ENCODE measurements at regions not wholly inside any gene's neighbourhood (a gene's known extent, or its start where the extent isn't known, plus 50 kb on each side); places are given as distances from the start of the nearest gene placed in this dataset.

GRCh38 chr3:147129665-147130064 lies 276.7 kb downstream of the ZIC4 start:
- no peak overlapping the region for H3K14ac ChIP-seq (replicated peaks; ENCODE audit: low read depth, low read length)
- no peak overlapping the region for H3K27ac ChIP-seq (ENCODE audit: insufficient read depth, low read length)
- H4K91ac ChIP-seq (ENCODE audit: insufficient read depth, low read depth, low read length): no peak overlapping the region
- H3K18ac ChIP-seq (ENCODE audit: low read depth, low read length): no peak overlapping the region
- no peak overlapping the region for H3K4me2 ChIP-seq (ENCODE audit: low read depth, low read length)
- DNase-seq (no peak), ATAC-seq (ENCODE audit: low read depth) (no peak)
- no peak overlapping the region for H2BK20ac ChIP-seq (ENCODE audit: low read depth, low read length)
- H4K20me1 ChIP-seq (ENCODE audit: insufficient read depth, low read length): no peaks in the 10 kb centered on the region
- H2AK5ac ChIP-seq (ENCODE audit: low read depth, low read length): no peak overlapping the region
- TF ChIP-seq FOS (IDR thresholded peaks at IDR 0.05; ENCODE audit: low read depth, low read length): no peak
- TF ChIP-seq POLR2A (IDR thresholded peaks at IDR 0.05; ENCODE audit: low read depth, low read length): no peak
- TF ChIP-seq NFE2L2 (IDR thresholded peaks at IDR 0.05; ENCODE audit: low read depth, low read length): no peak
- no peak for TF ChIP-seq CHD1 (IDR thresholded peaks at IDR 0.05; ENCODE audit: low read depth, low read length)
- TF ChIP-seq, protein P1, sequence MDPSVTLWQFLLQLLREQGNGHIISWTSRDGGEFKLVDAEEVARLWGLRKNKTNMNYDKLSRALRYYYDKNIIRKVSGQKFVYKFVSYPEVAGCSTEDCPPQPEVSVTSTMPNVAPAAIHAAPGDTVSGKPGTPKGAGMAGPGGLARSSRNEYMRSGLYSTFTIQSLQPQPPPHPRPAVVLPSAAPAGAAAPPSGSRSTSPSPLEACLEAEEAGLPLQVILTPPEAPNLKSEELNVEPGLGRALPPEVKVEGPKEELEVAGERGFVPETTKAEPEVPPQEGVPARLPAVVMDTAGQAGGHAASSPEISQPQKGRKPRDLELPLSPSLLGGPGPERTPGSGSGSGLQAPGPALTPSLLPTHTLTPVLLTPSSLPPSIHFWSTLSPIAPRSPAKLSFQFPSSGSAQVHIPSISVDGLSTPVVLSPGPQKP (IDR thresholded peaks at IDR 0.05; ENCODE audit: borderline replicate concordance, low read depth, low read length): no peak
- TF ChIP-seq MXI1 (IDR thresholded peaks at IDR 0.05; ENCODE audit: borderline replicate concordance, low read depth, low read length): no peak
- TF ChIP-seq, protein P2, sequence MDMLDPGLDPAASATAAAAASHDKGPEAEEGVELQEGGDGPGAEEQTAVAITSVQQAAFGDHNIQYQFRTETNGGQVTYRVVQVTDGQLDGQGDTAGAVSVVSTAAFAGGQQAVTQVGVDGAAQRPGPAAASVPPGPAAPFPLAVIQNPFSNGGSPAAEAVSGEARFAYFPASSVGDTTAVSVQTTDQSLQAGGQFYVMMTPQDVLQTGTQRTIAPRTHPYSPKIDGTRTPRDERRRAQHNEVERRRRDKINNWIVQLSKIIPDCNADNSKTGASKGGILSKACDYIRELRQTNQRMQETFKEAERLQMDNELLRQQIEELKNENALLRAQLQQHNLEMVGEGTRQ (IDR thresholded peaks at IDR 0.05; ENCODE audit: low read depth, low read length): no peak
- no peak for TF ChIP-seq RAD21 (IDR thresholded peaks at IDR 0.05; ENCODE audit: low read length)
- TF ChIP-seq CEBPB (IDR thresholded peaks at IDR 0.05; ENCODE audit: low read depth, low read length): no peak
- TF ChIP-seq BHLHE40 (IDR thresholded peaks at IDR 0.05; ENCODE audit: low read depth, low read length): no peak
- TF ChIP-seq MAFK (IDR thresholded peaks at IDR 0.05; ENCODE audit: low read depth, low read length): no peak
- TF ChIP-seq RCOR1 (IDR thresholded peaks at IDR 0.05; ENCODE audit: insufficient replicate concordance, low read length): no peak
- no peak for TF ChIP-seq RFX5 (IDR thresholded peaks at IDR 0.05; ENCODE audit: low read depth, low read length)
- TF ChIP-seq, protein P3, sequence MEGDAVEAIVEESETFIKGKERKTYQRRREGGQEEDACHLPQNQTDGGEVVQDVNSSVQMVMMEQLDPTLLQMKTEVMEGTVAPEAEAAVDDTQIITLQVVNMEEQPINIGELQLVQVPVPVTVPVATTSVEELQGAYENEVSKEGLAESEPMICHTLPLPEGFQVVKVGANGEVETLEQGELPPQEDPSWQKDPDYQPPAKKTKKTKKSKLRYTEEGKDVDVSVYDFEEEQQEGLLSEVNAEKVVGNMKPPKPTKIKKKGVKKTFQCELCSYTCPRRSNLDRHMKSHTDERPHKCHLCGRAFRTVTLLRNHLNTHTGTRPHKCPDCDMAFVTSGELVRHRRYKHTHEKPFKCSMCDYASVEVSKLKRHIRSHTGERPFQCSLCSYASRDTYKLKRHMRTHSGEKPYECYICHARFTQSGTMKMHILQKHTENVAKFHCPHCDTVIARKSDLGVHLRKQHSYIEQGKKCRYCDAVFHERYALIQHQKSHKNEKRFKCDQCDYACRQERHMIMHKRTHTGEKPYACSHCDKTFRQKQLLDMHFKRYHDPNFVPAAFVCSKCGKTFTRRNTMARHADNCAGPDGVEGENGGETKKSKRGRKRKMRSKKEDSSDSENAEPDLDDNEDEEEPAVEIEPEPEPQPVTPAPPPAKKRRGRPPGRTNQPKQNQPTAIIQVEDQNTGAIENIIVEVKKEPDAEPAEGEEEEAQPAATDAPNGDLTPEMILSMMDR (conservative IDR thresholded peaks at IDR 0.05; ENCODE audit: low read depth, low read length): no peak
- no peak for TF ChIP-seq MAZ (IDR thresholded peaks at IDR 0.05; ENCODE audit: borderline replicate concordance, low read depth, low read length)
- no peak for TF ChIP-seq SMC3 (IDR thresholded peaks at IDR 0.05; ENCODE audit: low read depth, low read length)
- H3K27me3 ChIP-seq (ENCODE audit: control insufficient read depth, insufficient read depth, low read length): no peaks in the 10 kb centered on the region
- ChIA-PET POLR2A (ENCODE audit: unreplicated experiment) (no interaction called here), CTCF (interaction anchor here (1.0 kb wide), 1 partner anchor 9 kb away, joined by 4 read pairs; no protein-coding TSS in a partner anchor)
- H3K9me1 ChIP-seq (ENCODE audit: insufficient read depth, low read length): no peaks in the 10 kb centered on the region; the same call in 1 of the 2 replicates
- H2BK5ac ChIP-seq (ENCODE audit: low read depth, low read length, poor library complexity, severe bottlenecking): no peak overlapping the region
- no peaks in the 10 kb centered on the region for H3K4me1 ChIP-seq (ENCODE audit: control insufficient read depth, insufficient read depth, low read length)
- no peak overlapping the region for H2BK15ac ChIP-seq (ENCODE audit: low read depth, low read length)
- no peak overlapping the region for H3K23ac ChIP-seq (ENCODE audit: low read depth, low read length)
- no peak overlapping the region for H3K9ac ChIP-seq (ENCODE audit: low read depth, low read length)
- H3K4ac ChIP-seq (ENCODE audit: low read depth, low read length): no peak overlapping the region
- H3K9me3 ChIP-seq (ENCODE audit: control insufficient read depth, insufficient read depth, low read length): no peaks in the 10 kb centered on the region
- H3K56ac ChIP-seq (ENCODE audit: extremely low read depth, insufficient read depth, low read length): no peak overlapping the region
- dilution Hi-C loops (cut with HindIII; ENCODE audit: low sequenced_read_pairs, unreplicated experiment): no loop called here
- no TSS peak for BruUV-seq (replicated peaks)
- no peak overlapping the region for H3K4me3 ChIP-seq (ENCODE audit: insufficient read depth, low read depth, low read length)
- H3K36me3 ChIP-seq (ENCODE audit: control insufficient read depth, insufficient read depth, low read length): no peaks in the 10 kb centered on the region
- in situ Hi-C loops (cut with MboI; ENCODE audit: low sequenced_read_pairs): no loop called here
- intact Hi-C loops (cut with micrococcal nuclease): no loop called here
- no peak overlapping the region for H4K8ac ChIP-seq (ENCODE audit: low read depth in 2 of 2, low read length in 2 of 2)
- H2AK9ac ChIP-seq (replicated peaks; ENCODE audit: low read depth, low read length, poor library complexity): no peak overlapping the region
- H4K5ac ChIP-seq (ENCODE audit: low read depth, low read length): no peak overlapping the region
- H3K79me1 ChIP-seq (ENCODE audit: low read depth in 1 of 2, low read length in 2 of 2): no peaks in the 10 kb centered on the region
- no peak overlapping the region for H2AFZ ChIP-seq (replicated peaks; ENCODE audit: low read length, poor library complexity)
- H2BK120ac ChIP-seq (ENCODE audit: low read depth, low read length): no peak overlapping the region
- 70% methylated on average over 2 of the region's 8 CpGs; no CpG with 5 or more reads in 1 of the 2 experiments for WGBS, 2 experiments (ENCODE audit: extremely low coverage in 2 of 2, insufficient read length in 1 of 2)
